Left renal cortex interstitium (tissue), 4 donors: ENCODE measurements at regions not wholly inside any gene's neighbourhood (a gene's known extent, or its start where the extent isn't known, plus 50 kb on each side); places are given as distances from the start of the nearest gene placed in this dataset.
"Not testable (repeated sequence)": the region's sequence is repeated elsewhere in the genome, so short reads cannot be mapped to it uniquely, and the experiment has no call there.

Experiments used
- DNase-seq, 4 donors: peaks; one replicate each; pipeline ENCODE4 v3.0.0-alpha.2; 2013; ENCODE audit warnings: low read depth in 4 of 4, low spot score in 2 of 4, missing footprints in 1 of 4

GRCh38 chr10:59460601-59461000 lies 98.3 kb upstream of the FAM13C start:
- DNase-seq = no peak

- DNase-seq = no peak
Observed at GRCh38 chr10:59456199-59456598, 93.8 kb upstream of the FAM13C start.

GRCh38 chr10:59454171-59454919 lies 92.0 kb upstream of the FAM13C start:
- DNase-seq = no peak

GRCh38 chr10:59448616-59449015 lies 86.3 kb upstream of the FAM13C start:
- DNase-seq = no peak

GRCh38 chr10:59435707-59436106 lies 73.4 kb upstream of the FAM13C start:
- DNase-seq = no peak

- no peak for DNase-seq
Observed at GRCh38 chr10:59434463-59435321, 72.3 kb upstream of the FAM13C start.

DNA sequence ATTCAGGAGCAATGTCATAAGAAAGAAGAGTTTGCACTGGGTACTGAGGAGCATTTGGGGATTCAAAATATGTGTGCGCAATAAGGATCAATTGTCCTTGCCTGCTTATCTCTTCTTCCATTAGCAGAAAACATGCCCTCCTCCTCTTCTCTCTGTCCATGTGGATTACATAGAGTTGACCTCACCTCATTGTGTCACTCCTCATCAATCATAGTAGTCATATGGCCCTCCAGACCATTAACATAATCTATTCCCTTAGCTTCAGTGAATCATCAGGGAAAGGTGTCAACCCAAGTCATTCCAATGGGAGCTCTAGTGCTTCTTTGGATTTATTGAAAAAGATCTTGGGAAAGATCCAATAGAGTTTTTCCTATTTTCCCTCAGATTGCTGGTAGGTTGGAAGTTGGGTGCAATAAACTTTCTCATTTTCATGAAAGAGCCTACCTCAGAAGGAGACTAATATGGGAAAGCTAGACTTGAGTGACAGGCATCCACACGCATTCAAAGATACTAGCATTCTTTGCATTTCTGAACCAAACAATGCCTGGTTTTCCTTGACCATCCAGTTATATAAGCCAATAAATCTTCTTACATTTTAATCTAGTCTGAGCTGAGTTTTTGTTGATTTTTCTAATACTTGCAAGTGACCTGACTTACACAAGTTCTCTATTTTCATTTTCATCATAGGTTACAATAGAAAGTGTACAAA lies 71.5 kb upstream of the FAM13C start:
- DNase-seq = no peak

DNA sequence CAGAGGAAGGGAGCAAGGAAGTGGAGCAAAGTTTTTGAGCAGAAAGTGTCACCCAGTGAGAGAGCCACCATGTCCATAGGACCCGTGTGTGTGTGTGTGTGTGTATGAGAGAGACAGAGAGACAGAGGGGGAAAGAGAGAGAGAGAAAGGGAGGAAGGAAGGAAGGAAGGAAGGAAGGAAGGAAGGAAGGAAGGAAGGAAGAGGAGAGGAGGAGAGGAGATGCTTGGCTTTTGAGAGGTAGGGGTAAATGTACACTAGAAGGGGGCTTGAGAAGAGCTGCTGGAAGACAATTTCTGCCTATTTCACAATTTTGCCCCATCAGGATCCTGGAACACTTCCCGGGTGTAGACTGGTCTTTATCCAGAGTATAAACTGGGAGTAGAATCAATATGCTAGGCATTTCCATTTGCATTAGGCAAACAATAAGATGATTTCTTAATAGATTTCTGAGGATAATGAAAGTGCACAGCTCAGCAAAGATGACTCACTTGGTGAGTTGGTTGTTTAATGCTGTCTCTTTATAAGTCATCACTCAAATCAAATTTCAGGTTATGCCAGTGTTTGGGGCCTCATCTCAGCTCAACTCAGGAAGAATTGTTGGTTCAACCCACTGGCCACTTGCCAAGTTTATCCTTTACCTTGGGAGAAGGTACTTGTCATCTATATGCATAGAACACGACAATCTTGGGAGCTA lies 70.0 kb upstream of the FAM13C start:
- no peak for DNase-seq

- DNase-seq = not testable (repeated sequence)
Observed at GRCh38 chr10:59413795-59414194, 51.4 kb upstream of the FAM13C start.
